ENCODE measurements at regions not wholly inside any gene's neighbourhood (a gene's known extent, or its start where the extent isn't known, plus 50 kb on each side); places are given as distances from the start of the nearest gene placed in this dataset.

DNA sequence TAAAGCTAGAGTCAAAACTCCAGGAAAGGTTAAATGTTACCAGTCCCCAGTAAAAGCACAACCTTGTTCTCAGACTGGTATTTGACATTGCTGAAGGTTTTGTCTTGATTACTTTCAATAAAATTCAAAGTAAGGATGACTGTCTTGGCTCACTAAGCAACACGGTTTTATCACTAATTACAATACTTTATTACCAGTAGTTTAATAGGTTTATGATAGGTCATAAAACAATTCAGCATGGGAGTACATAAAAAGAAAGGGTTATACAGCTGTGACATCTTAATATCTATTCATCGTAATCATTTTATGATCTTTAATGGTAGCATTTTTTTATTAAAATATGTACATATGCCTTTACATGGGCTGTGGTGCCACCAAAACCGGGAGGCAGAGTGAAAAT, 370.7 kb upstream of the IRX2 start:
- no peak overlapping the region for H3K27ac ChIP-seq (ENCODE audit: poor library complexity, severe bottlenecking)
- no peaks in the 10 kb centered on the region for H3K4me1 ChIP-seq (ENCODE audit: insufficient read depth, poor library complexity, severe bottlenecking)
- DNase-seq (ENCODE audit: low spot score) = no peak
- H3K4me3 ChIP-seq (ENCODE audit: severe bottlenecking) = no peak overlapping the region
- TF ChIP-seq CTCF (IDR thresholded peaks at IDR 0.05; ENCODE audit: poor library complexity, severe bottlenecking) = no peak
- no peaks in the 10 kb centered on the region for H3K27me3 ChIP-seq (ENCODE audit: insufficient read depth, poor library complexity, severe bottlenecking)
- no peaks in the 10 kb centered on the region for H3K9me3 ChIP-seq (ENCODE audit: severe bottlenecking)
- no peak for ATAC-seq (ENCODE audit: low read depth)
- no peaks in the 10 kb centered on the region for H3K36me3 ChIP-seq (ENCODE audit: low read depth)

DNA sequence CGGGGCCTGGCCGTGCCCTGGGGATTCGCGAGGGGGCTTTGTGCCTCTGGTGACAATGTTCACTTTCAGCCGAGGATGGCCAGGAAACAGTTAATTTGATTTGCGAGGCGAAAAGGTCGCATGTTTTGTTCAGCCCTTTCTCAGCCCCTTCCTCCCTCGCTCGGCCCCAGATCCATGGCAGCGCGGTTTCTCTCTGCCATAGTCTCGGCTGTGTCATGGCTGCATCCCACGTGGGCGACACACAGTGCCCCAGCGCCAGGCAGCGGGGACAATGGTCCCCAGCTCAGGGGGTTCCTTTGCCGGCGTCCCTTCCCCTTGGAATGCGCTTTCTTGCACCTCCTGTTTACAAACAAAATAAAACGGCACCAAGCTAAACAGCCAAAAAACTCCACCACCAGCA, 370.3 kb upstream of the IRX2 start:
- H3K27ac ChIP-seq (ENCODE audit: poor library complexity, severe bottlenecking) = no peak overlapping the region

GRCh38 chr5:3120028-3120427, 368.6 kb upstream of the IRX2 start:
- no peaks in the 10 kb centered on the region for H3K4me1 ChIP-seq (ENCODE audit: insufficient read depth, poor library complexity, severe bottlenecking)
- DNase-seq (ENCODE audit: low spot score) (no peak), ATAC-seq (ENCODE audit: low read depth) (no peak)
- TF ChIP-seq CTCF (IDR thresholded peaks at IDR 0.05; ENCODE audit: poor library complexity, severe bottlenecking) = no peak
- H3K27me3 ChIP-seq (ENCODE audit: insufficient read depth, poor library complexity, severe bottlenecking) = no peaks in the 10 kb centered on the region
- no peaks in the 10 kb centered on the region for H3K36me3 ChIP-seq (ENCODE audit: low read depth)
- no peak overlapping the region for H3K27ac ChIP-seq (ENCODE audit: poor library complexity, severe bottlenecking)
- H3K4me3 ChIP-seq (ENCODE audit: severe bottlenecking) = no peak overlapping the region
- H3K9me3 ChIP-seq (ENCODE audit: severe bottlenecking) = no peaks in the 10 kb centered on the region

More for the DNA sequence above, 370.3 kb upstream of the IRX2 start:
- no peaks in the 10 kb centered on the region for H3K4me1 ChIP-seq (ENCODE audit: insufficient read depth, poor library complexity, severe bottlenecking)
- no peaks in the 10 kb centered on the region for H3K27me3 ChIP-seq (ENCODE audit: insufficient read depth, poor library complexity, severe bottlenecking)
- no peak overlapping the region for H3K4me3 ChIP-seq (ENCODE audit: severe bottlenecking)
- H3K9me3 ChIP-seq (ENCODE audit: severe bottlenecking) = no peaks in the 10 kb centered on the region
- ATAC-seq (ENCODE audit: low read depth) (no peak), DNase-seq (ENCODE audit: low spot score) (no peak)
- H3K36me3 ChIP-seq (ENCODE audit: low read depth) = no peaks in the 10 kb centered on the region
- no peak for TF ChIP-seq CTCF (IDR thresholded peaks at IDR 0.05; ENCODE audit: poor library complexity, severe bottlenecking)

- no peaks in the 10 kb centered on the region for H3K9me3 ChIP-seq (ENCODE audit: severe bottlenecking)
- TF ChIP-seq CTCF (IDR thresholded peaks at IDR 0.05; ENCODE audit: poor library complexity, severe bottlenecking) = no peak
- no peaks in the 10 kb centered on the region for H3K4me1 ChIP-seq (ENCODE audit: insufficient read depth, poor library complexity, severe bottlenecking)
These were observed 368.0 kb upstream of the IRX2 start for GRCh38 chr5:3119435-3119834.

DNA sequence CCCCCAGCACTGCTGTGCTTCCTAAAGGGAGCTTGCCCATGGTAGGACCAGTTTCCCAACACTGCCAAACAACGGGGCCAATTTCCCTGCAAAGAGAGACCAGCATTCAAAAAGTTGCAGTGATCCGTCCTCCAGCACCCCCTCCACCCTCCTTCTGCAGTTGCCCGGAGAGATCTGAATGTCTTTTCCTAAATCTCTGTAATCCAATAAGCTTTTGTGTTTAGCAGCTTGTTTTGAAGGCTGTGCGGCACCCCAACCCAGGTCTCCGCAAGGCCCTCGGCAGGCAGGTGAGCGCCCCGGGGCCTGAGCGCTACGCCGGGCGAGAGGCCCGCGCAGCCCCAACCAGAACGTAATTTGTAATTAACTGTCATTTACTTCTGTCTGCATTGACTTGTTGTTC, 366.9 kb upstream of the IRX2 start:
- Histone ChIP-seq H3K4me3 (ENCODE audit: severe bottlenecking) (no peak overlapping the region), H3K9me3 (ENCODE audit: severe bottlenecking) (peaks cover 3% of the 10 kb centered on the region), H3K36me3 (ENCODE audit: low read depth) (no peaks in the 10 kb centered on the region), H3K27ac (ENCODE audit: poor library complexity, severe bottlenecking) (no peak overlapping the region), H3K27me3 (ENCODE audit: insufficient read depth, poor library complexity, severe bottlenecking) (no peaks in the 10 kb centered on the region), H3K4me1 (ENCODE audit: insufficient read depth, poor library complexity, severe bottlenecking) (no peaks in the 10 kb centered on the region)
- no peak for TF ChIP-seq CTCF (IDR thresholded peaks at IDR 0.05; ENCODE audit: poor library complexity, severe bottlenecking)
- no peak for DNase-seq (ENCODE audit: low spot score)
- ATAC-seq (ENCODE audit: low read depth) = no peak

More at GRCh38 chr5:3119435-3119834, 368.0 kb upstream of the IRX2 start:
- no peak overlapping the region for H3K27ac ChIP-seq (ENCODE audit: poor library complexity, severe bottlenecking)
- H3K4me3 ChIP-seq (ENCODE audit: severe bottlenecking) = no peak overlapping the region
- no peak for ATAC-seq (ENCODE audit: low read depth)
- no peaks in the 10 kb centered on the region for H3K36me3 ChIP-seq (ENCODE audit: low read depth)
- no peak for DNase-seq (ENCODE audit: low spot score)
- H3K27me3 ChIP-seq (ENCODE audit: insufficient read depth, poor library complexity, severe bottlenecking) = no peaks in the 10 kb centered on the region

All from RWPE2 (cell line).